IMR-90 (cell line): ENCODE measurements at regions not wholly inside any gene's neighbourhood (a gene's known extent, or its start where the extent isn't known, plus 50 kb on each side); places are given as distances from the start of the nearest gene placed in this dataset.

ENCODE experiments used
- ATAC-seq: fragments of 200-7000 bp; cut with Tn5 transposase; 2 replicates; pipeline ENCODE4 v1.9.1; 2020; ENCODE audit warnings: low read depth, mild to moderate bottlenecking, moderate library complexity
- BruUV-seq: library from RNA; stranded (reverse); fragments of 400-500 nt; replicated peaks from 2 replicates; lab custom pipeline; 2021; lab: Mats Ljungman, UMichigan
- CTCF ChIA-PET: fragments of 300-600 bp; formaldehyde crosslinking; extraction: SDS; loops from one replicate; lab custom pipeline; 2021; ENCODE audit warnings: antibody characterized with exemption; lab: Yijun Ruan, JAX
- POLR2A ChIA-PET: fragments of 300-600 bp; sonication (Branson Sonifier 250); formaldehyde crosslinking; loops from one replicate; lab custom pipeline; 2022; ENCODE audit warnings: antibody characterized with exemption; ENCODE audit not compliant: unreplicated experiment; lab: Charles Lee
- DNase-seq: peaks from one replicate; pipeline ENCODE4 v3.0.0; 2013
- H2AFZ ChIP-seq: replicated peaks from 2 replicates; pipeline ENCODE3; 2013; ENCODE audit warnings: low read length, mild to moderate bottlenecking; ENCODE audit not compliant: poor library complexity
- H2AK5ac ChIP-seq: 2 replicates; pipeline ENCODE4 v1.6.1; 2013; ENCODE audit warnings: low read depth, low read length, inconsistent platforms
- H2AK9ac ChIP-seq: replicated peaks from 2 replicates; pipeline ENCODE3; 2013; ENCODE audit warnings: mild to moderate bottlenecking, low read depth, low read length, moderate library complexity; ENCODE audit not compliant: poor library complexity
- H2BK120ac ChIP-seq: 2 replicates; pipeline ENCODE4 v1.6.1; 2013; ENCODE audit warnings: low read depth, low read length, inconsistent platforms
- H2BK15ac ChIP-seq: 3 replicates; pipeline ENCODE4 v1.6.1; 2013; ENCODE audit warnings: low read depth, low read length, inconsistent platforms
- H2BK20ac ChIP-seq: 2 replicates; pipeline ENCODE4 v1.6.1; 2013; ENCODE audit warnings: low read depth, mild to moderate bottlenecking, inconsistent platforms, low read length, moderate library complexity
- H2BK5ac ChIP-seq: 2 replicates; pipeline ENCODE4 v1.6.1; 2013; ENCODE audit warnings: mild to moderate bottlenecking, low read depth, low read length, inconsistent platforms; ENCODE audit not compliant: poor library complexity, severe bottlenecking
- H3K14ac ChIP-seq: replicated peaks from 2 replicates; pipeline ENCODE4 v1.6.1; 2013; ENCODE audit warnings: low read depth, low read length, inconsistent platforms
- H3K18ac ChIP-seq: 2 replicates; pipeline ENCODE4 v1.6.1; 2013; ENCODE audit warnings: low read depth, low read length, control low read depth
- H3K23ac ChIP-seq: 2 replicates; pipeline ENCODE4 v1.6.1; 2013; ENCODE audit warnings: low read depth, low read length, inconsistent platforms
- H3K27ac ChIP-seq: 2 replicates; pipeline ENCODE4 v1.5.1; 2013; ENCODE audit warnings: mild to moderate bottlenecking, control low read depth, low read length; ENCODE audit not compliant: insufficient read depth
- H3K27me3 ChIP-seq: 2 replicates; pipeline ENCODE4 v1.6.1; 2013; ENCODE audit warnings: low read length; ENCODE audit not compliant: control insufficient read depth, insufficient read depth
- H3K36me3 ChIP-seq: 2 replicates; pipeline ENCODE4 v1.6.1; 2013; ENCODE audit warnings: low read length, mixed read lengths; ENCODE audit not compliant: control insufficient read depth, insufficient read depth
- H3K4ac ChIP-seq: 2 replicates; pipeline ENCODE4 v1.6.1; 2013; ENCODE audit warnings: low read depth, low read length, inconsistent platforms
- H3K4me1 ChIP-seq: 2 replicates; pipeline ENCODE4 v1.6.1; 2013; ENCODE audit warnings: low read length, mixed read lengths; ENCODE audit not compliant: control insufficient read depth, insufficient read depth
- H3K4me2 ChIP-seq: 2 replicates; pipeline ENCODE4 v1.6.1; 2013; ENCODE audit warnings: low read depth, mild to moderate bottlenecking, control low read depth, low read length, moderate library complexity
- H3K4me3 ChIP-seq: 2 replicates; pipeline ENCODE4 v1.5.1; 2013; ENCODE audit warnings: low read depth, mild to moderate bottlenecking, control low read depth, low read length, moderate library complexity; ENCODE audit not compliant: insufficient read depth
- H3K56ac ChIP-seq: 2 replicates; pipeline ENCODE4 v1.6.1; 2013; ENCODE audit warnings: low read length, inconsistent platforms; ENCODE audit not compliant: insufficient read depth; ENCODE audit errors: extremely low read depth
- H3K79me1 ChIP-seq, 2 experiments: 2 replicates each; pipeline ENCODE4 v1.6.1; 2013; ENCODE audit warnings: low read length in 2 of 2, inconsistent platforms in 1 of 2, low read depth in 1 of 2
- H3K9ac ChIP-seq: 2 replicates; pipeline ENCODE4 v1.6.1; 2013; ENCODE audit warnings: low read depth, low read length, control low read depth
- H3K9me1 ChIP-seq: 2 replicates; pipeline ENCODE4 v1.6.1; 2013; ENCODE audit warnings: low read length, inconsistent platforms; ENCODE audit not compliant: insufficient read depth
- H3K9me3 ChIP-seq: 2 replicates; pipeline ENCODE4 v1.6.1; 2013; ENCODE audit warnings: low read length; ENCODE audit not compliant: control insufficient read depth, insufficient read depth
- H4K20me1 ChIP-seq: 2 replicates; pipeline ENCODE4 v1.6.1; 2013; ENCODE audit warnings: low read length, inconsistent platforms; ENCODE audit not compliant: insufficient read depth
- H4K5ac ChIP-seq: 2 replicates; pipeline ENCODE4 v1.6.1; 2013; ENCODE audit warnings: mild to moderate bottlenecking, low read depth, low read length, control low read depth
- H4K8ac ChIP-seq, 2 experiments: 2 replicates each; pipeline ENCODE4 v1.6.1; 2013; ENCODE audit warnings: low read depth in 2 of 2, low read length in 2 of 2, control low read depth in 1 of 2, inconsistent platforms in 1 of 2
- H4K91ac ChIP-seq: 2 replicates; pipeline ENCODE4 v1.6.1; 2013; ENCODE audit warnings: low read depth, low read length, inconsistent platforms; ENCODE audit not compliant: insufficient read depth
- BHLHE40 ChIP-seq: fragments of 150-350 bp; IDR thresholded peaks from 2 replicates; pipeline ENCODE4 v1.6.1; 2016; ENCODE audit warnings: mild to moderate bottlenecking, low read depth, low read length
- CEBPB ChIP-seq: IDR thresholded peaks from 2 replicates; pipeline ENCODE4 v1.6.1; 2012; ENCODE audit warnings: low read depth, low read length, improper control_type of control experiment
- CHD1 ChIP-seq: IDR thresholded peaks from 2 replicates; pipeline ENCODE4 v1.6.1; 2012; ENCODE audit warnings: low read depth, low read length, improper control_type of control experiment
- CTCF ChIP-seq: conservative IDR thresholded peaks from 2 replicates; pipeline ENCODE4 v1.5.1; 2012; ENCODE audit warnings: mild to moderate bottlenecking, low read depth, low read length, improper control_type of control experiment
- MAFK ChIP-seq: IDR thresholded peaks from 2 replicates; pipeline ENCODE4 v1.6.1; 2012; ENCODE audit warnings: low read depth, low read length, improper control_type of control experiment
- MAZ ChIP-seq: IDR thresholded peaks from 2 replicates; pipeline ENCODE4 v1.6.1; 2012; ENCODE audit warnings: low read depth, mild to moderate bottlenecking, low read length, improper control_type of control experiment, moderate library complexity, borderline replicate concordance
- MXI1 ChIP-seq: IDR thresholded peaks from 2 replicates; pipeline ENCODE4 v1.6.1; 2012; ENCODE audit warnings: low read depth, mild to moderate bottlenecking, low read length, moderate library complexity, borderline replicate concordance
- POLR2A ChIP-seq: IDR thresholded peaks from 2 replicates; pipeline ENCODE4 v1.6.1; 2012; ENCODE audit warnings: mild to moderate bottlenecking, low read depth, low read length
- RAD21 ChIP-seq: IDR thresholded peaks from 2 replicates; pipeline ENCODE4 v1.6.1; 2012; ENCODE audit warnings: low read length, improper control_type of control experiment
- RCOR1 ChIP-seq: IDR thresholded peaks from 2 replicates; pipeline ENCODE4 v1.6.1; 2012; ENCODE audit warnings: mild to moderate bottlenecking, low read length, improper control_type of control experiment; ENCODE audit not compliant: insufficient replicate concordance
- WGBS, 2 experiments: methylation state at CpG; one replicate each; pipeline versions ENCODE4 v1.1.5 to v1.1.7; 2013; ENCODE audit warnings: missing lambda C conversion rate in 2 of 2; ENCODE audit not compliant: insufficient read length in 1 of 2; ENCODE audit errors: extremely low coverage in 2 of 2; 5-methylcytosine and 5-hydroxymethylcytosine counted together
- dilution Hi-C: fragments of 300-500 bp; cut with HindIII; formaldehyde crosslinking; loops from one replicate; pipeline ENCODE4 v1.14.3; 2018; ENCODE audit warnings: low sequenced_read_pairs; ENCODE audit not compliant: unreplicated experiment
- in situ Hi-C: fragments of 300-500 bp; cut with MboI; formaldehyde crosslinking; loops from 3 replicates; pipeline ENCODE4 v1.14.3; 2019; ENCODE audit warnings: low sequenced_read_pairs, inconsistent platforms, mixed read lengths
- intact Hi-C: fragments of 100-400 bp; cut with micrococcal nuclease; formaldehyde crosslinking; loops from 2 replicates; pipeline ENCODE4 v1.10.0; 2022

DNA sequence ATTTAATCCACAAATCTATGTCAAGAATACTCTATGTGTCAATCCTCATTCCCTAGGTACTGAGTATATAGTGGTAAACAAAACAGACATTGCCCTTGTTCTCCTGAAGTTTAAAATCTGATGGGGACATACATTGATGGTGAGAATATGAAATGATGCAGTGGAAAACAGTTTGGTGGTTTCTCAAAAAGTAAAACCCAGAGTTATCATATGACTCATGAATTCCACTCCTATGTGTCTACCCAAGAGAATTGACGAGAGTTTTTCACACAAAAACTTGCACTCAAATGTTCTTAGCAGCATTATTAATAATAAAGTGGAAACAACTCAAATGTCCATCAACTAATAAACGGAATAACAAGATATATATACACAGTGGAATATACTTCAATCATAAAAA, 586.7 kb downstream of the CCDC85A start:
- Histone ChIP-seq H3K9me1 (no peaks in the 10 kb centered on the region), H3K56ac (no peak overlapping the region), H2AK5ac (no peak overlapping the region), H3K9ac (no peak overlapping the region), H3K79me1 (no peaks in the 10 kb centered on the region), H3K4me3 (no peak overlapping the region), H2BK5ac (no peak overlapping the region), H2BK20ac (no peak overlapping the region), H2AFZ (no peak overlapping the region), H4K91ac (no peak overlapping the region), H4K20me1 (no peaks in the 10 kb centered on the region), H3K27me3 (no peaks in the 10 kb centered on the region), H3K14ac (no peak overlapping the region), H3K4ac (no peak overlapping the region), H4K8ac (no peak overlapping the region), H2BK15ac (no peak overlapping the region), H4K5ac (no peak overlapping the region), H3K4me2 (no peak overlapping the region), H3K4me1 (no peaks in the 10 kb centered on the region), H3K23ac (no peak overlapping the region), H3K18ac (no peak overlapping the region), H3K27ac (no peak overlapping the region), H2BK120ac (no peak overlapping the region), H2AK9ac (no peak overlapping the region), H3K36me3 (no peaks in the 10 kb centered on the region), H3K9me3 (0 out of 2 replicates have a peak, but pooled peaks cover 3% of the 10 kb centered on the region)
- DNase-seq (peak; percentile 7), ATAC-seq (no peak)
- intact Hi-C loops, result no loop called here
- BruUV-seq, result no TSS peak
- CTCF ChIA-PET, result no interaction called here
- in situ Hi-C loops, result no loop called here
- POLR2A ChIA-PET, result no interaction called here
- dilution Hi-C loops, result no loop called here
- WGBS, 2 experiments, result no CpG with 5 or more reads among the region's 2 CpGs
- no peak for TF ChIP-seq RCOR1
- TF ChIP-seq MAZ, result no peak
- TF ChIP-seq MXI1, result no peak
- no peak for TF ChIP-seq CHD1
- TF ChIP-seq POLR2A, result no peak
- no peak for TF ChIP-seq RAD21
- no peak for TF ChIP-seq BHLHE40
- TF ChIP-seq MAFK, result no peak
- no peak for TF ChIP-seq CTCF
- TF ChIP-seq CEBPB, result no peak
